Hepatocyte (in vitro differentiated cells): ENCODE measurements at regions not wholly inside any gene's neighbourhood (a gene's known extent, or its start where the extent isn't known, plus 50 kb on each side); places are given as distances from the start of the nearest gene placed in this dataset.

Experiments
- DNase-seq: peaks from one replicate; pipeline ENCODE4 v3.0.0-alpha.2; 2016; ENCODE audit warnings: low spot score
- H2AFZ ChIP-seq: fragments of 200-600 bp; sonication (generic); 2 replicates; pipeline ENCODE4 v1.6.0; 2016; ENCODE audit warnings: antibody characterized with exemption, mild to moderate bottlenecking
- H3K27ac ChIP-seq: fragments of 200-600 bp; sonication (generic); 2 replicates; pipeline ENCODE4 v1.5.1; 2016; ENCODE audit warnings: mild to moderate bottlenecking
- H3K27me3 ChIP-seq: fragments of 200-600 bp; sonication (generic); 2 replicates; pipeline ENCODE4 v1.6.1; 2016
- H3K36me3 ChIP-seq: fragments of 200-600 bp; sonication (generic); replicated peaks from 2 replicates; pipeline ENCODE4 v1.5.1; 2016; ENCODE audit warnings: low read depth; ENCODE audit not compliant: insufficient read depth
- H3K4me1 ChIP-seq: fragments of 200-600 bp; sonication (generic); 2 replicates; pipeline ENCODE4 v1.5.1; 2016; ENCODE audit warnings: mild to moderate bottlenecking, moderate library complexity; ENCODE audit not compliant: insufficient read depth
- H3K4me2 ChIP-seq: fragments of 200-600 bp; sonication (generic); 2 replicates; pipeline ENCODE4 v1.6.0; 2016
- H3K4me3 ChIP-seq: fragments of 200-600 bp; sonication (generic); 2 replicates; pipeline ENCODE4 v1.5.1; 2016; ENCODE audit warnings: mild to moderate bottlenecking
- H3K79me2 ChIP-seq: fragments of 200-600 bp; sonication (generic); 2 replicates; pipeline ENCODE4 v1.6.0; 2017; ENCODE audit warnings: mild to moderate bottlenecking
- H3K9me2 ChIP-seq: fragments of 200-600 bp; sonication (generic); replicated peaks from 2 replicates; pipeline ENCODE4 v1.6.0; 2017; ENCODE audit warnings: mild to moderate bottlenecking; ENCODE audit not compliant: insufficient read depth
- H3K9me3 ChIP-seq: fragments of 200-600 bp; sonication (generic); 2 replicates; pipeline ENCODE4 v1.5.1; 2016; ENCODE audit warnings: low read depth, mild to moderate bottlenecking
- H4K20me1 ChIP-seq: fragments of 200-600 bp; sonication (generic); 2 replicates; pipeline ENCODE4 v1.6.0; 2016; ENCODE audit warnings: mild to moderate bottlenecking; ENCODE audit not compliant: insufficient read depth, poor library complexity, severe bottlenecking
- EZH2 ChIP-seq: fragments of 200-600 bp; sonication (generic); IDR thresholded peaks from 2 replicates; pipeline ENCODE4 v1.6.1; 2016; ENCODE audit warnings: antibody characterized with exemption, mild to moderate bottlenecking, borderline replicate concordance
- EZH2phosphoT487 ChIP-seq: fragments of 200-600 bp; sonication (generic); IDR thresholded peaks from one replicate; pipeline ENCODE4 v1.6.1; 2018; ENCODE audit warnings: antibody characterized with exemption, mild to moderate bottlenecking, low read depth, moderate library complexity; ENCODE audit not compliant: unreplicated experiment, severe bottlenecking
- WGBS: methylation state at CpG from one replicate; pipeline ENCODE4 v1.1.6; 2016; ENCODE audit warnings: low lambda C conversion rate; ENCODE audit errors: missing lambda C conversion rate; 5-methylcytosine and 5-hydroxymethylcytosine counted together
- TF ChIP-seq, protein P1 (sequence below): fragments of 200-600 bp; sonication (generic); IDR thresholded peaks from 2 replicates; pipeline ENCODE4 v1.5.1; 2016; ENCODE audit warnings: antibody characterized with exemption, mild to moderate bottlenecking; ENCODE audit not compliant: poor library complexity

DNA sequence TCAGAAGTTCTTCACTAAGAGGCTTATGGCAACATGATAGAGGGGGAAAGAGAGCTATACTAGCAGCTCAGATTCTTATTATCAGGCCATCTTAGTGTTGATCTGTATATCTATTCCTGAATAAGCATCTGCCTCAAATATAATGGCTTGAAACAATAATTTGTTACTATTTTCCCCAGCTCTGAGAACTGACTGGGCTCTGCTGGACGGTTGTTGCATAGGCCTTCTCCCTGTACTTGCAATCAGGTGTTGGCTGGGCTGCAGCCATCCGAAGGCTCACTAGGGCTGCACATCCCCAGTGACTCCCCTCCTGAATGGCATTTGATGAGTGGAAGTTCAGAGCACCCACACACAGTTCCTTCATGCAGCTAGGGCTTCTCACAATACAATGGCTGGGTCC lies 116.0 kb downstream of the PROX1 start:
- Histone ChIP-seq H3K4me2 (no peak overlapping the region), H3K9me3 (no peaks in the 10 kb centered on the region), H3K9me2 (no peaks in the 10 kb centered on the region), H3K79me2 (no peaks in the 10 kb centered on the region), H3K4me3 (no peak overlapping the region), H2AFZ (no peak overlapping the region), H3K36me3 (no peaks in the 10 kb centered on the region), H3K27ac (peak overlapping the region; percentile 37), H3K27me3 (no peaks in the 10 kb centered on the region), H4K20me1 (no peaks in the 10 kb centered on the region), H3K4me1 (no peaks in the 10 kb centered on the region)
- no peak for DNase-seq
- no peak for TF ChIP-seq EZH2phosphoT487
- no peak for TF ChIP-seq EZH2
- TF ChIP-seq, protein P1, sequence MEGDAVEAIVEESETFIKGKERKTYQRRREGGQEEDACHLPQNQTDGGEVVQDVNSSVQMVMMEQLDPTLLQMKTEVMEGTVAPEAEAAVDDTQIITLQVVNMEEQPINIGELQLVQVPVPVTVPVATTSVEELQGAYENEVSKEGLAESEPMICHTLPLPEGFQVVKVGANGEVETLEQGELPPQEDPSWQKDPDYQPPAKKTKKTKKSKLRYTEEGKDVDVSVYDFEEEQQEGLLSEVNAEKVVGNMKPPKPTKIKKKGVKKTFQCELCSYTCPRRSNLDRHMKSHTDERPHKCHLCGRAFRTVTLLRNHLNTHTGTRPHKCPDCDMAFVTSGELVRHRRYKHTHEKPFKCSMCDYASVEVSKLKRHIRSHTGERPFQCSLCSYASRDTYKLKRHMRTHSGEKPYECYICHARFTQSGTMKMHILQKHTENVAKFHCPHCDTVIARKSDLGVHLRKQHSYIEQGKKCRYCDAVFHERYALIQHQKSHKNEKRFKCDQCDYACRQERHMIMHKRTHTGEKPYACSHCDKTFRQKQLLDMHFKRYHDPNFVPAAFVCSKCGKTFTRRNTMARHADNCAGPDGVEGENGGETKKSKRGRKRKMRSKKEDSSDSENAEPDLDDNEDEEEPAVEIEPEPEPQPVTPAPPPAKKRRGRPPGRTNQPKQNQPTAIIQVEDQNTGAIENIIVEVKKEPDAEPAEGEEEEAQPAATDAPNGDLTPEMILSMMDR: no peak
- 97% methylated on average over 2 of the region's 2 CpGs for WGBS

DNA sequence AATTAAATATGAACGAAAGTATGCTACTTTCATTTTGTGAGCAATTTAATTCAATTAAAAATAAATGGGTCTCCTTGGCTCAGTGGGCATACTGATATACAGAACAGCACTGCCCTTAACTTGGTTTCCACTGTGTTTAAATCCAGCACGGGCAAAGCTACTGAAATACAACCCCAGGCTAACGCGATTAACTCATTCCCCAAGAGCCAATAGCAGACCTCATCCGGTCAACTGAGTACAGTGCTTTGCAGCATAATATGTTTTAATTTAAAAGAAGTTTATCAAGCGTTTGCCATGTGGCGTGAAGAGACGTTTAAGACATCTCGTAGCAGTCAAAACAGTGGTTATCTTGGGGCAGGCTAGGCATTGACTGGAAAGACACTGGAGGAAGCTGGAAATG lies 118.6 kb downstream of the PROX1 start:
- no peak overlapping the region for H3K27ac ChIP-seq
- H3K79me2 ChIP-seq: no peaks in the 10 kb centered on the region
- H2AFZ ChIP-seq: no peak overlapping the region
- H3K4me2 ChIP-seq: no peak overlapping the region
- no peaks in the 10 kb centered on the region for H3K9me2 ChIP-seq
- no peaks in the 10 kb centered on the region for H4K20me1 ChIP-seq
- 74% methylated on average over 9 of the region's 9 CpGs for WGBS
- no peaks in the 10 kb centered on the region for H3K36me3 ChIP-seq
- no peaks in the 10 kb centered on the region for H3K4me1 ChIP-seq
- DNase-seq: no peak
- no peaks in the 10 kb centered on the region for H3K9me3 ChIP-seq
- TF ChIP-seq EZH2phosphoT487 (no peak), EZH2 (no peak)
- TF ChIP-seq, protein P1: no peak
- H3K4me3 ChIP-seq: no peak overlapping the region
- no peaks in the 10 kb centered on the region for H3K27me3 ChIP-seq

DNA sequence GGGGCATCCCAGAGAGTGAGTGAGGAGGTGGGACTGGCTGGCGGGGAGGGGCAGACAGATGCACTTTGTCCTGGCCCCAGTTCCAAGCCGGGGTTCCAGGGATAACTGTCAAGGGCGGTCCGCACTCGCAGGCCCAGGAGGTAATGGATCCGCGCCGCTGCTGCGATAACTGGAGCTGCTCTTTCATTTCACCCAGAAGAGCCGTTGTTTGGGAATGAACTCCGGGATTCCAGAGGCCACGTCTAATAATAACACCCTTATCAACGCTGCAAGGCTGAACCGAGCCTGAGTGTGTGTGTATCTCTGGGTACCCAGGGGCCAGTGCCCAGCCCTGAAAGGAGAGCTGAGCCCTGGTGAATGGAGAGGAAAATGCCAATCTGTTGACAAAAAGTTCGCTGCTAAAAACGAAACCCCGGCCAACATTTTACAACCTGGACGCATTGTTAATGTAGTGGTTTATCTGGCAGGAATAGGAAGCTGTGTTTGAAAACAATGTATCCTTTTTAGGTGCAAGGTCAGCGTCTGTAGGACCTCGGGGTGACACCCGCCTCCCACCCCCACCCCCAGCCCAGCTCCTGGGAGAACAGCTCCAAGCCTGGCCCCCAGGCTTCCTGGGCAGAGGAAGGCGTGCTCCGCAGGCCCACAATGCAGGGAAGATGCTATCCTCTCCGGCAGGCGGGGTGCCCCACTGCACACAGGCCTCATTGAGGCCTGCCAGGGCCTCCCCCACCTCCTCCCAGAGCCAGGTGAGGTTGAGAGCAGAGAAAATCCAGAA lies 119.7 kb downstream of the PROX1 start:
- no peaks in the 10 kb centered on the region for H3K27me3 ChIP-seq
- 62% methylated on average over 23 of the region's 25 CpGs for WGBS
- peak overlapping the region; percentile 40 for H3K4me2 ChIP-seq
- H3K27ac ChIP-seq: no peak overlapping the region
- H4K20me1 ChIP-seq: no peaks in the 10 kb centered on the region
- H3K36me3 ChIP-seq: no peaks in the 10 kb centered on the region
- no peak overlapping the region for H2AFZ ChIP-seq
- no peak for DNase-seq
- TF ChIP-seq, protein P1: no peak
- TF ChIP-seq EZH2phosphoT487: no peak
- no peak for TF ChIP-seq EZH2
- H3K79me2 ChIP-seq: no peaks in the 10 kb centered on the region
- H3K4me3 ChIP-seq: no peak overlapping the region
- no peaks in the 10 kb centered on the region for H3K9me3 ChIP-seq
- H3K9me2 ChIP-seq: no peaks in the 10 kb centered on the region
- no peaks in the 10 kb centered on the region for H3K4me1 ChIP-seq
